Heart left ventricle (tissue), 16 donors: ENCODE measurements at regions not wholly inside any gene's neighbourhood (a gene's known extent, or its start where the extent isn't known, plus 50 kb on each side); places are given as distances from the start of the nearest gene placed in this dataset.

Experiments used
- ATAC-seq, 4 donors: fragments of 200-7000 bp; cut with Tn5 transposase; one replicate each; pipeline ENCODE4 v1.9.1; 2020 to 2022; ENCODE audit warnings: moderate library complexity in 4 of 4, mild to moderate bottlenecking in 3 of 4, moderate number of reproducible peaks in 1 of 4
- DNase-seq, 5 donors: peaks; one replicate each; pipeline ENCODE4 v3.0.0-alpha.2; 2020
- H3K27ac ChIP-seq, 12 donors: fragments of 200-600 bp; sonication (generic) in 4 of 12; one replicate each; pipeline versions ENCODE4 v1.5.0 to v1.8.0; 2016 to 2022; ENCODE audit warnings: mild to moderate bottlenecking in 2 of 12
- H3K27me3 ChIP-seq, 9 donors: fragments of 200-600 bp; sonication (generic) in 2 of 9; one replicate each; pipeline versions ENCODE4 v1.5.1 to v1.8.0; 2016 to 2022; ENCODE audit warnings: mild to moderate bottlenecking in 3 of 9
- H3K36me3 ChIP-seq, 9 donors: fragments of 200-600 bp; sonication (generic) in 2 of 9; one replicate each; pipeline versions ENCODE4 v1.5.0 to v1.8.0; 2018 to 2022; ENCODE audit warnings: mild to moderate bottlenecking in 2 of 9
- H3K4me1 ChIP-seq, 12 donors: fragments of 200-600 bp; sonication (generic) in 4 of 12; one replicate each; pipeline versions ENCODE4 v1.5.0 to v1.8.0; 2016 to 2022; ENCODE audit warnings: mild to moderate bottlenecking in 3 of 12
- H3K4me3 ChIP-seq, 12 donors: fragments of 200-600 bp; sonication (generic) in 4 of 12; one replicate each; pipeline versions ENCODE4 v1.5.0 to v1.8.0; 2017 to 2022; ENCODE audit warnings: mild to moderate bottlenecking in 9 of 12, moderate library complexity in 4 of 12
- H3K9me3 ChIP-seq, 12 donors: fragments of 200-600 bp; sonication (generic) in 4 of 12; one replicate each; pipeline versions ENCODE4 v1.5.0 to v1.8.0; 2016 to 2022; ENCODE audit warnings: mild to moderate bottlenecking in 1 of 12
- POLR2A ChIP-seq, 2 donors: fragments of 450-650 bp; IDR thresholded peaks; one replicate each; pipeline ENCODE4 v1.6.1; 2017; ENCODE audit warnings: antibody characterized with exemption in 2 of 2, mild to moderate bottlenecking in 2 of 2, moderate library complexity in 2 of 2
- WGBS, 4 donors: extraction: QIAGEN DNeasy Blood & Tissue Kit in 2 of 4; methylation state at CpG; one replicate each; pipeline versions ENCODE4 v1.1.5 to v1.1.7; 2013 to 2018; 5-methylcytosine and 5-hydroxymethylcytosine counted together
- intact Hi-C, 10 donors: fragments of 100-400 bp; cut with DNase I; formaldehyde crosslinking; loops; one replicate each; pipeline versions ENCODE4 v1.11.1 to v1.14.2; 2022
- TF ChIP-seq, protein P1 (sequence below), 12 donors: fragments of 200-600 bp; sonication (generic) in 4 of 12; IDR thresholded peaks; one replicate each; pipeline versions ENCODE4 v1.5.0 to v1.8.0; 2018 to 2022; ENCODE audit warnings: antibody characterized with exemption in 12 of 12, mild to moderate bottlenecking in 5 of 12
- donor health status: ischemic (EF 13 %, LVEDD 7.1; RV severe dilation, severe dysfunction).
- donor health status: healthy with polysubstance abuse.
- donor health status: DM: no; HTN: yes; CAD: no.
- donor health status: DM: no; HTN: no; CAD: no.
- donor health status: ischemic (EF 25% LVEDD 6.9; RV normal size, moderate dysfunction).
- donor health status: ischemic (EF 25% LVEDD 5.7; RV mildly dilated, moderate dysfunction).
- donor health status: healthy.
- donor health status: DM: yes; HTN: yes; CAD: no.
- donor health status: ischemic (EF 35%, LVEDD 5.7; RV mildly dilated, moderate dysfunction).
- donor health status: nonischemic (EF 11% LVEDD 7.7; RV severe dilation, severe dysfunction).
- donor health status: DM: yes; HTN: yes; CAD: no.
- donor health status: PGD.
- donor health status: ischemic (EF 29% LVEDD 5.4; RV normal size, mild dysfunction).
- donor health status: nonischemic (EF 23%, LVEDD 6.1; RV moderate dilation, normal function).

DNA sequence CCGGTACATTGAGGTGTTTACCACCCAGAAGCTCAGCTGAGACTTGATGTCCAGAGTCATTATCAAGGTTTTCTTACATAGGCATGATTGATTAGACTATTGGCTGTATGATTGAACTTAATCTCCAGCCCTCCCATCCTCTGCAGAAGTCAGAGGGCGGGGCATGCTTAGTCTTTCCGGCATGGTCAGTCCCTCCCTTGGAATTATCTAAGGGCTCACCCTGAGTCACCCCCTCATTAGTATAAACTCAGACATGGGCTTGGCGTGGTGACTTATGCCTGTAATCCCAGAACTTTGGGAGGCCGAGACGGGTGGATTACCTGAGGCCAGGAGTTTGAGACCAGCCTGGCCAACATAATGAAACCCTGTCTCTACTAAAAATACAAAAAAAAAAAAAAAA, 243.9 kb downstream of the VAPA start:
- no peak overlapping the region for H3K4me3 ChIP-seq
- intact Hi-C loops: no loop called here

DNA sequence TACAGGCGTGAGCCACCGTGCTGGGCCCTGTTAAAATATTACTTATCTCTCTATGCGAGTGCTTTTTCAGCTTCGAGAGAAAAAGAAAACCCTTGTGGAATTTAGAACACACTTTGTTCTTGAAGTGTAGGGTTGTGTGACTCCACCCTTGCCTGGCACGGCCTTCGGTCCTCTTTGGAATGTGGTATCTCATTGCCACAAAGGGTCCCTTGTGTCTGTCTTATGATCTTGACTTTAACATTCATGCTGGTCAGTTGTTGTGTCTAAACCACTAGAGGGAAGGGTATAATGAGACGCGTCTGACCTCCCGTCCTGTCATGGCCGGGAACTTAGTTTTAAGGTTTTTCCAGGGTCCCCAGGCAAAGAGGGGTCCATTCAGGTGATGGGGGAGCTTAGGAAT, 246.4 kb downstream of the VAPA start:
- intact Hi-C loops: loop anchor here in 1 of 10 donors (10.0 kb wide), 1 partner anchor 75 kb away; no protein-coding TSS in a partner anchor
- Histone ChIP-seq H3K27me3 (no peaks in the 10 kb centered on the region), H3K4me1 (peaks cover 0 to 8% (median 2%) of the 10 kb centered on the region in 12 donors), H3K4me3 (no peak overlapping the region), H3K9me3 (peaks cover 0 to 4% (median 0%) of the 10 kb centered on the region in 12 donors), H3K36me3 (no peaks in the 10 kb centered on the region), H3K27ac (no peak overlapping the region)
- 94 to 95% (median 94%) methylated on average over 10 of the region's 10 CpGs for WGBS, 4 donors
- no peak for ATAC-seq
- DNase-seq: no peak
- no peak for TF ChIP-seq POLR2A (IDR thresholded peaks at IDR 0.05)
- TF ChIP-seq, protein P1, sequence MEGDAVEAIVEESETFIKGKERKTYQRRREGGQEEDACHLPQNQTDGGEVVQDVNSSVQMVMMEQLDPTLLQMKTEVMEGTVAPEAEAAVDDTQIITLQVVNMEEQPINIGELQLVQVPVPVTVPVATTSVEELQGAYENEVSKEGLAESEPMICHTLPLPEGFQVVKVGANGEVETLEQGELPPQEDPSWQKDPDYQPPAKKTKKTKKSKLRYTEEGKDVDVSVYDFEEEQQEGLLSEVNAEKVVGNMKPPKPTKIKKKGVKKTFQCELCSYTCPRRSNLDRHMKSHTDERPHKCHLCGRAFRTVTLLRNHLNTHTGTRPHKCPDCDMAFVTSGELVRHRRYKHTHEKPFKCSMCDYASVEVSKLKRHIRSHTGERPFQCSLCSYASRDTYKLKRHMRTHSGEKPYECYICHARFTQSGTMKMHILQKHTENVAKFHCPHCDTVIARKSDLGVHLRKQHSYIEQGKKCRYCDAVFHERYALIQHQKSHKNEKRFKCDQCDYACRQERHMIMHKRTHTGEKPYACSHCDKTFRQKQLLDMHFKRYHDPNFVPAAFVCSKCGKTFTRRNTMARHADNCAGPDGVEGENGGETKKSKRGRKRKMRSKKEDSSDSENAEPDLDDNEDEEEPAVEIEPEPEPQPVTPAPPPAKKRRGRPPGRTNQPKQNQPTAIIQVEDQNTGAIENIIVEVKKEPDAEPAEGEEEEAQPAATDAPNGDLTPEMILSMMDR (IDR thresholded peaks at IDR 0.05): no peak

More for the DNA sequence above, 243.9 kb downstream of the VAPA start:
- no peak overlapping the region for H3K27ac ChIP-seq
- no peak for ATAC-seq
- 93 to 97% (median 94%) methylated on average over 6 of the region's 6 CpGs for WGBS, 4 donors
- peaks cover 0 to 4% (median 0%) of the 10 kb centered on the region in 12 donors for H3K9me3 ChIP-seq
- H3K27me3 ChIP-seq: no peaks in the 10 kb centered on the region
- no peak for TF ChIP-seq POLR2A (IDR thresholded peaks at IDR 0.05)
- peaks cover 0 to 3% (median 0%) of the 10 kb centered on the region in 12 donors for H3K4me1 ChIP-seq
- H3K36me3 ChIP-seq: no peaks in the 10 kb centered on the region
- DNase-seq: no peak

DNA sequence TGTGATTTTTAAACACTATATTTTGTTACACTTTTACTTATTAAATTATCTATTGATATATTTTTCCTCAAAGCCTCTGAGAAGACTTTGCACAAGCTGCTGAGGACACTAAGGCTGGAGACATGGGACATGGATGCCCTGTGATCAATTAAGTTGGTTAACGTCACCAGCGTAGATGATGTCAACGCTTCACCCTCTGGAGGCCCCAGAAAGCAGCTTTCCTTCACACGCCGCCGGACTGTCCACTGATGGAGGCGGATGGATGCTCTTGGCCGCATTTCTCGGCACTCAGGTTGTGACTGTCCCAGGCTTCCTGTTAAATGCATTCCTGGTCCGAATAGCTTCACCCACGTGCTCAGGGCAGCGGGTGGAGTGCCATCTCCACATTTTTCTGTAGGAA, 247.5 kb downstream of the VAPA start:
- Histone ChIP-seq H3K4me1 (peaks cover 0 to 8% (median 2%) of the 10 kb centered on the region in 12 donors), H3K36me3 (no peaks in the 10 kb centered on the region), H3K27ac (no peak overlapping the region), H3K4me3 (no peak overlapping the region), H3K27me3 (no peaks in the 10 kb centered on the region), H3K9me3 (no peaks in the 10 kb centered on the region)
- WGBS, 4 donors: 92 to 95% (median 94%) methylated on average over 11 to 12 of the region's 12 CpGs
- no peak for ATAC-seq
- DNase-seq: no peak
- TF ChIP-seq, protein P1 (IDR thresholded peaks at IDR 0.05): no peak
- TF ChIP-seq POLR2A (IDR thresholded peaks at IDR 0.05): no peak
- intact Hi-C loops: loop anchor here in 1 of 10 donors (10.0 kb wide), 1 partner anchor 73 kb away; no protein-coding TSS in a partner anchor

- ATAC-seq: no peak
- H3K27ac ChIP-seq: no peak overlapping the region
- H3K27me3 ChIP-seq: no peaks in the 10 kb centered on the region
- TF ChIP-seq, protein P1 (IDR thresholded peaks at IDR 0.05): no peak
- TF ChIP-seq POLR2A (IDR thresholded peaks at IDR 0.05): no peak
- H3K9me3 ChIP-seq: no peaks in the 10 kb centered on the region
- DNase-seq: no peak
- 89 to 93% (median 90%) methylated on average over 4 of the region's 4 CpGs for WGBS, 4 donors
- H3K36me3 ChIP-seq: no peaks in the 10 kb centered on the region
- no peak overlapping the region for H3K4me3 ChIP-seq
- intact Hi-C loops: loop anchor here in 1 of 10 donors (10.0 kb wide), 1 partner anchor 72 kb away; no protein-coding TSS in a partner anchor
- peaks cover 0 to 8% (median 2%) of the 10 kb centered on the region in 12 donors for H3K4me1 ChIP-seq
Measured at GRCh38 chr18:10162340-10162739, 248.5 kb downstream of the VAPA start.
